ENCODE measurements at regions not wholly inside any gene's neighbourhood (a gene's known extent, or its start where the extent isn't known, plus 50 kb on each side); places are given as distances from the start of the nearest gene placed in this dataset.

DNA sequence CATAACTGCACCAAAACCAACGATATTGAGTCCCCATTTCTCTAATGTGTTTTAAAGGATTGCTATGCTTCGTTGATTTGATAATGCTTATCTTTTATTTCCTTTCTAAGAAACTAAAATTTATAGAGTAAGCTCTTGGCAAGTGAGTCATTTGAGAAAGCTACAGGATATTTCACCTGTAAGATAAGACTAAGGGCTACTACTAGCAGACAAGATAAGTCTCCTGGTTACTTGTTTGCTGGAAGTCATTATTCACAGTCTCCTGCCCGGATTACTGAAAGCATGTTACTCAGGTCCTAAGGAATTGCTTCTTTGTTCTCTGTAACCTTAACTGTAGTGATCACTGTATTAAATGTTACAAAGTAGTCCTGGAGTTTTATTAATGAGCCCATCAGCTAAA, 315.9 kb upstream of the RASA1 start:
- H3K9me3 Mint-ChIP-seq = no peaks in the 10 kb centered on the region

DNA sequence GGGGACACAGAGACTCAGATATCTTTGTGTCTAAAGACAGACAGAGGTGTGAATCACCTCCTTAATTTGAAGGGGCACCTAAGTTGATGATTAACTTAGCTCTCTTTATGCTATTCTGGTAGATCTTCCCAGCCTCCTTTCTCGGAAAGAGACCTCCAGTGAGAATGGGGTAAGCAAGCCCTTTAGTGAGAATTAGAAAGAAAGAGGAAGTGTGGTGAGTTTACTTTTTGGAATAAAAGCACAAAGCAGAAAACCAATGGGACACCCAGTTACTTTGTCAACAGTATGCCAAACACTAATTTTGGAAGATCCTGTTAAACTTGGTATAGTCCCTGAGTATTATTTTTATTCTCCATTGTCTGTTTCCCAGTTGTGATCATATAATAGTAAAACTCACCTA, 302.8 kb upstream of the RASA1 start:
- no peak overlapping the region for H3K4me3 Mint-ChIP-seq
- DNase-seq (ENCODE audit: low spot score) (no peak), ATAC-seq (no peak)
- Histone ChIP-seq H3K79me2 (replicated peaks; ENCODE audit: insufficient read depth) (no peaks in the 10 kb centered on the region), H3K27me3 (ENCODE audit: insufficient read depth) (no peaks in the 10 kb centered on the region), H3K36me3 (ENCODE audit: insufficient read depth) (no peaks in the 10 kb centered on the region), H2AFZ (no peak overlapping the region), H4K20me1 (replicated peaks; ENCODE audit: insufficient read depth) (no peaks in the 10 kb centered on the region), H3K27ac (ENCODE audit: low read depth) (no peak overlapping the region), H3K9me2 (ENCODE audit: insufficient read depth) (no peaks in the 10 kb centered on the region), H3F3A (replicated peaks; ENCODE audit: low read depth) (no peaks in the 10 kb centered on the region), H3K4me2 (no peak overlapping the region), H3K4me1 (ENCODE audit: insufficient read depth) (no peaks in the 10 kb centered on the region), H3K4me3 (no peak overlapping the region)
- no peak overlapping the region for H3K27ac Mint-ChIP-seq
- no peaks in the 10 kb centered on the region for H3K36me3 Mint-ChIP-seq (ENCODE audit: low read depth)
- no peaks in the 10 kb centered on the region for H3K27me3 Mint-ChIP-seq (ENCODE audit: insufficient read depth, low read depth, poor library complexity)
- peaks cover 6% of the 10 kb centered on the region; the same call in 2 of the 3 replicates for H3K4me1 Mint-ChIP-seq
- no peaks in the 10 kb centered on the region for H3K9me3 Mint-ChIP-seq
- TF ChIP-seq, protein P1, sequence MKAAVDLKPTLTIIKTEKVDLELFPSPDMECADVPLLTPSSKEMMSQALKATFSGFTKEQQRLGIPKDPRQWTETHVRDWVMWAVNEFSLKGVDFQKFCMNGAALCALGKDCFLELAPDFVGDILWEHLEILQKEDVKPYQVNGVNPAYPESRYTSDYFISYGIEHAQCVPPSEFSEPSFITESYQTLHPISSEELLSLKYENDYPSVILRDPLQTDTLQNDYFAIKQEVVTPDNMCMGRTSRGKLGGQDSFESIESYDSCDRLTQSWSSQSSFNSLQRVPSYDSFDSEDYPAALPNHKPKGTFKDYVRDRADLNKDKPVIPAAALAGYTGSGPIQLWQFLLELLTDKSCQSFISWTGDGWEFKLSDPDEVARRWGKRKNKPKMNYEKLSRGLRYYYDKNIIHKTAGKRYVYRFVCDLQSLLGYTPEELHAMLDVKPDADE (IDR thresholded peaks at IDR 0.05) = no peak
- TF ChIP-seq JUNB (IDR thresholded peaks at IDR 0.05; ENCODE audit: unreplicated experiment) (no peak), CREB1 (CRISPR knock-in tag; IDR thresholded peaks at IDR 0.05; ENCODE audit: low read depth) (no peak), STAT1 (IDR thresholded peaks at IDR 0.05; ENCODE audit: unreplicated experiment) (no peak), POLR2AphosphoS5 (IDR thresholded peaks at IDR 0.05; ENCODE audit: low read depth) (no peak), EZH2phosphoT487 (IDR thresholded peaks at IDR 0.05; ENCODE audit: unreplicated experiment) (no peak)
- TF ChIP-seq, protein P2, sequence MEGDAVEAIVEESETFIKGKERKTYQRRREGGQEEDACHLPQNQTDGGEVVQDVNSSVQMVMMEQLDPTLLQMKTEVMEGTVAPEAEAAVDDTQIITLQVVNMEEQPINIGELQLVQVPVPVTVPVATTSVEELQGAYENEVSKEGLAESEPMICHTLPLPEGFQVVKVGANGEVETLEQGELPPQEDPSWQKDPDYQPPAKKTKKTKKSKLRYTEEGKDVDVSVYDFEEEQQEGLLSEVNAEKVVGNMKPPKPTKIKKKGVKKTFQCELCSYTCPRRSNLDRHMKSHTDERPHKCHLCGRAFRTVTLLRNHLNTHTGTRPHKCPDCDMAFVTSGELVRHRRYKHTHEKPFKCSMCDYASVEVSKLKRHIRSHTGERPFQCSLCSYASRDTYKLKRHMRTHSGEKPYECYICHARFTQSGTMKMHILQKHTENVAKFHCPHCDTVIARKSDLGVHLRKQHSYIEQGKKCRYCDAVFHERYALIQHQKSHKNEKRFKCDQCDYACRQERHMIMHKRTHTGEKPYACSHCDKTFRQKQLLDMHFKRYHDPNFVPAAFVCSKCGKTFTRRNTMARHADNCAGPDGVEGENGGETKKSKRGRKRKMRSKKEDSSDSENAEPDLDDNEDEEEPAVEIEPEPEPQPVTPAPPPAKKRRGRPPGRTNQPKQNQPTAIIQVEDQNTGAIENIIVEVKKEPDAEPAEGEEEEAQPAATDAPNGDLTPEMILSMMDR (conservative IDR thresholded peaks at IDR 0.05; ENCODE audit: low read depth in 2 of 2) = no peak

More for the DNA sequence above, 315.9 kb upstream of the RASA1 start:
- ATAC-seq (no peak), DNase-seq (ENCODE audit: low spot score) (no peak)
- Histone ChIP-seq H3K79me2 (replicated peaks; ENCODE audit: insufficient read depth) (no peaks in the 10 kb centered on the region), H3K4me1 (ENCODE audit: insufficient read depth) (no peaks in the 10 kb centered on the region), H2AFZ (0 out of 2 replicates have a peak overlapping the region, but pooled peaks have one; percentile 24), H3K4me2 (no peak overlapping the region), H3K36me3 (ENCODE audit: insufficient read depth) (no peaks in the 10 kb centered on the region), H3K27ac (ENCODE audit: low read depth) (no peak overlapping the region), H4K20me1 (replicated peaks; ENCODE audit: insufficient read depth) (no peaks in the 10 kb centered on the region), H3F3A (replicated peaks; ENCODE audit: low read depth) (no peaks in the 10 kb centered on the region), H3K9me2 (ENCODE audit: insufficient read depth) (no peaks in the 10 kb centered on the region), H3K4me3 (no peak overlapping the region), H3K27me3 (ENCODE audit: insufficient read depth) (no peaks in the 10 kb centered on the region)
- H3K4me3 Mint-ChIP-seq = no peak overlapping the region
- no peaks in the 10 kb centered on the region for H3K36me3 Mint-ChIP-seq (ENCODE audit: low read depth)
- H3K27ac Mint-ChIP-seq = no peak overlapping the region
- no peaks in the 10 kb centered on the region for H3K4me1 Mint-ChIP-seq
- no peak for TF ChIP-seq CREB1 (CRISPR knock-in tag; IDR thresholded peaks at IDR 0.05; ENCODE audit: low read depth)
- TF ChIP-seq, protein P3, sequence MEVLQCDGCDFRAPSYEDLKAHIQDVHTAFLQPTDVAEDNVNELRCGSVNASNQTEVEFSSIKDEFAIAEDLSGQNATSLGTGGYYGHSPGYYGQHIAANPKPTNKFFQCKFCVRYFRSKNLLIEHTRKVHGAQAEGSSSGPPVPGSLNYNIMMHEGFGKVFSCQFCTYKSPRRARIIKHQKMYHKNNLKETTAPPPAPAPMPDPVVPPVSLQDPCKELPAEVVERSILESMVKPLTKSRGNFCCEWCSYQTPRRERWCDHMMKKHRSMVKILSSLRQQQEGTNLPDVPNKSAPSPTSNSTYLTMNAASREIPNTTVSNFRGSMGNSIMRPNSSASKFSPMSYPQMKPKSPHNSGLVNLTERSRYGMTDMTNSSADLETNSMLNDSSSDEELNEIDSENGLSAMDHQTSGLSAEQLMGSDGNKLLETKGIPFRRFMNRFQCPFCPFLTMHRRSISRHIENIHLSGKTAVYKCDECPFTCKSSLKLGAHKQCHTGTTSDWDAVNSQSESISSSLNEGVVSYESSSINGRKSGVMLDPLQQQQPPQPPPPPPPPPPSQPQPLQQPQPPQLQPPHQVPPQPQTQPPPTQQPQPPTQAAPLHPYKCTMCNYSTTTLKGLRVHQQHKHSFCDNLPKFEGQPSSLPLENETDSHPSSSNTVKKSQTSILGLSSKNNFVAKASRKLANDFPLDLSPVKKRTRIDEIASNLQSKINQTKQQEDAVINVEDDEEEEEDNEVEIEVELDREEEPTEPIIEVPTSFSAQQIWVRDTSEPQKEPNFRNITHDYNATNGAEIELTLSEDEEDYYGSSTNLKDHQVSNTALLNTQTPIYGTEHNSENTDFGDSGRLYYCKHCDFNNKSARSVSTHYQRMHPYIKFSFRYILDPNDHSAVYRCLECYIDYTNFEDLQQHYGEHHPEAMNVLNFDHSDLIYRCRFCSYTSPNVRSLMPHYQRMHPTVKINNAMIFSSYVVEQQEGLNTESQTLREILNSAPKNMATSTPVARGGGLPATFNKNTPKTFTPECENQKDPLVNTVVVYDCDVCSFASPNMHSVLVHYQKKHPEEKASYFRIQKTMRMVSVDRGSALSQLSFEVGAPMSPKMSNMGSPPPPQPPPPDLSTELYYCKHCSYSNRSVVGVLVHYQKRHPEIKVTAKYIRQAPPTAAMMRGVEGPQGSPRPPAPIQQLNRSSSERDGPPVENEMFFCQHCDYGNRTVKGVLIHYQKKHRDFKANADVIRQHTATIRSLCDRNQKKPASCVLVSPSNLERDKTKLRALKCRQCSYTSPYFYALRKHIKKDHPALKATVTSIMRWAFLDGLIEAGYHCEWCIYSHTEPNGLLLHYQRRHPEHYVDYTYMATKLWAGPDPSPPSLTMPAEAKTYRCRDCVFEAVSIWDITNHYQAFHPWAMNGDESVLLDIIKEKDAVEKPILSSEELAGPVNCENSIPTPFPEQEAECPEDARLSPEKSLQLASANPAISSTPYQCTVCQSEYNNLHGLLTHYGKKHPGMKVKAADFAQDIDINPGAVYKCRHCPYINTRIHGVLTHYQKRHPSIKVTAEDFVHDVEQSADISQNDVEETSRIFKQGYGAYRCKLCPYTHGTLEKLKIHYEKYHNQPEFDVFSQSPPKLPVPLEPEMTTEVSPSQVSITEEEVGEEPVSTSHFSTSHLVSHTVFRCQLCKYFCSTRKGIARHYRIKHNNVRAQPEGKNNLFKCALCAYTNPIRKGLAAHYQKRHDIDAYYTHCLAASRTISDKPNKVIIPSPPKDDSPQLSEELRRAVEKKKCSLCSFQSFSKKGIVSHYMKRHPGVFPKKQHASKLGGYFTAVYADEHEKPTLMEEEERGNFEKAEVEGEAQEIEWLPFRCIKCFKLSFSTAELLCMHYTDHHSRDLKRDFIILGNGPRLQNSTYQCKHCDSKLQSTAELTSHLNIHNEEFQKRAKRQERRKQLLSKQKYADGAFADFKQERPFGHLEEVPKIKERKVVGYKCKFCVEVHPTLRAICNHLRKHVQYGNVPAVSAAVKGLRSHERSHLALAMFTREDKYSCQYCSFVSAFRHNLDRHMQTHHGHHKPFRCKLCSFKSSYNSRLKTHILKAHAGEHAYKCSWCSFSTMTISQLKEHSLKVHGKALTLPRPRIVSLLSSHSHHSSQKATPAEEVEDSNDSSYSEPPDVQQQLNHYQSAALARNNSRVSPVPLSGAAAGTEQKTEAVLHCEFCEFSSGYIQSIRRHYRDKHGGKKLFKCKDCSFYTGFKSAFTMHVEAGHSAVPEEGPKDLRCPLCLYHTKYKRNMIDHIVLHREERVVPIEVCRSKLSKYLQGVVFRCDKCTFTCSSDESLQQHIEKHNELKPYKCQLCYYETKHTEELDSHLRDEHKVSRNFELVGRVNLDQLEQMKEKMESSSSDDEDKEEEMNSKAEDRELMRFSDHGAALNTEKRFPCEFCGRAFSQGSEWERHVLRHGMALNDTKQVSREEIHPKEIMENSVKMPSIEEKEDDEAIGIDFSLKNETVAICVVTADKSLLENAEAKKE (CRISPR knock-in tag; IDR thresholded peaks at IDR 0.05) = no peak
- H3K27me3 Mint-ChIP-seq (ENCODE audit: insufficient read depth, low read depth, poor library complexity) = no peaks in the 10 kb centered on the region

Data from GM23338 (cell line).